ENCODE measurements at regions not wholly inside any gene's neighbourhood (a gene's known extent, or its start where the extent isn't known, plus 50 kb on each side); places are given as distances from the start of the nearest gene placed in this dataset.

GRCh38 chr3:76943671-76944070, 96.2 kb upstream of the ROBO2 start:
- ATAC-seq (no peak), DNase-seq (ENCODE audit: extremely low read depth in 1 of 4, low spot score in 3 of 4) (no peak), FAIRE-seq (no peak)
- no peak overlapping the region for H3K4me2 ChIP-seq (ENCODE audit: insufficient read depth, low read length)
- no peaks in the 10 kb centered on the region for H3K9me3 ChIP-seq (replicated peaks; ENCODE audit: control insufficient read depth, insufficient read depth, low read depth, low read length)
- no peaks in the 10 kb centered on the region for H3K9me1 ChIP-seq (ENCODE audit: control insufficient read depth, insufficient read depth, low read length)
- no peaks in the 10 kb centered on the region for H3K36me3 ChIP-seq (ENCODE audit: control insufficient read depth, insufficient read depth, low read length)
- CTCF ChIA-PET (ENCODE audit: low intra/inter-chr PET ratio) = no interaction called here
- TF ChIP-seq XRCC3 (IDR thresholded peaks at IDR 0.05) = no peak
- TF ChIP-seq ARHGAP35 (IDR thresholded peaks at IDR 0.05; ENCODE audit: partially characterized antibody) = no peak
- H3K9ac ChIP-seq (ENCODE audit: insufficient read depth in 1 of 2, low read depth in 2 of 2, low read length in 2 of 2) = no peak overlapping the region
- no peaks in the 10 kb centered on the region for H4K20me1 ChIP-seq (replicated peaks; ENCODE audit: control insufficient read depth, insufficient read depth, low read length)
- 13% methylated on average over 2 of the region's 3 CpGs for WGBS (ENCODE audit: insufficient coverage, low coverage, missing lambda C conversion rate)
- intact Hi-C loops (cut with micrococcal nuclease) (no loop called here), in situ Hi-C loops (cut with MboI) (no loop called here)
- H3K27ac ChIP-seq (ENCODE audit: extremely low read depth, low read depth, low read length) = no peak overlapping the region
- BruUV-seq (replicated peaks) = no TSS peak
- H3K4me1 ChIP-seq (replicated peaks in 1 of 2; ENCODE audit: control insufficient read depth in 2 of 2, insufficient read depth in 2 of 2, low read length in 2 of 2) = no peaks in the 10 kb centered on the region
- no peak overlapping the region for H3K4me3 ChIP-seq
- no peak overlapping the region for H2AFZ ChIP-seq (ENCODE audit: low read depth, low read length)
- POLR2A ChIA-PET = no interaction called here
- H3K27me3 ChIP-seq (ENCODE audit: control insufficient read depth in 2 of 2, insufficient read depth in 2 of 2, low read length in 2 of 2) = no peaks in the 10 kb centered on the region
- no peaks in the 10 kb centered on the region for H3K79me2 ChIP-seq (ENCODE audit: control insufficient read depth, insufficient read depth, low read length)

- no peak for FAIRE-seq
- POLR2A ChIA-PET = no interaction called here
- no TSS peak for BruUV-seq (replicated peaks)
- TF ChIP-seq, protein P1, sequence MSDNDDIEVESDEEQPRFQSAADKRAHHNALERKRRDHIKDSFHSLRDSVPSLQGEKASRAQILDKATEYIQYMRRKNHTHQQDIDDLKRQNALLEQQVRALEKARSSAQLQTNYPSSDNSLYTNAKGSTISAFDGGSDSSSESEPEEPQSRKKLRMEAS (CRISPR knock-in tag; IDR thresholded peaks at IDR 0.05) = no peak
- TF ChIP-seq ZNF699 (CRISPR knock-in tag; IDR thresholded peaks at IDR 0.05; ENCODE audit: insufficient replicate concordance) (no peak), SNAPC5 (CRISPR knock-in tag; IDR thresholded peaks at IDR 0.05) (no peak), CBX5 (IDR thresholded peaks at IDR 0.05; ENCODE audit: borderline replicate concordance, low read depth) (no peak), PCBP2 (IDR thresholded peaks at IDR 0.05; ENCODE audit: low read depth, low read length, poor library complexity, severe bottlenecking) (no peak), NR1H2 (CRISPR knock-in tag; IDR thresholded peaks at IDR 0.05) (no peak), HNRNPL (IDR thresholded peaks at IDR 0.05; ENCODE audit: low read depth, low read length) (no peak), TFE3 (CRISPR knock-in tag; IDR thresholded peaks at IDR 0.05) (no peak)
- CTCF ChIA-PET (ENCODE audit: low intra/inter-chr PET ratio) = no interaction called here
- H3K79me2 ChIP-seq (ENCODE audit: control insufficient read depth, insufficient read depth, low read length) = no peaks in the 10 kb centered on the region
- intact Hi-C loops (cut with micrococcal nuclease) (no loop called here), in situ Hi-C loops (cut with MboI) (no loop called here)
- no peak overlapping the region for H3K4me3 ChIP-seq
- H3K27ac ChIP-seq (ENCODE audit: extremely low read depth, low read depth, low read length) = no peak overlapping the region
- H2AFZ ChIP-seq (ENCODE audit: low read depth, low read length) = no peak overlapping the region
- ATAC-seq = no peak
- H3K9ac ChIP-seq (ENCODE audit: insufficient read depth in 1 of 2, low read depth in 2 of 2, low read length in 2 of 2) = no peak overlapping the region
- no peak for DNase-seq (ENCODE audit: extremely low read depth in 1 of 4, low spot score in 3 of 4)
- no peaks in the 10 kb centered on the region for H4K20me1 ChIP-seq (replicated peaks; ENCODE audit: control insufficient read depth, insufficient read depth, low read length)
- no peaks in the 10 kb centered on the region for H3K9me3 ChIP-seq (replicated peaks; ENCODE audit: control insufficient read depth, insufficient read depth, low read depth, low read length)
- no peak overlapping the region for H3K4me2 ChIP-seq (ENCODE audit: insufficient read depth, low read length)
- H3K36me3 ChIP-seq (ENCODE audit: control insufficient read depth, insufficient read depth, low read length) = no peaks in the 10 kb centered on the region
- no peaks in the 10 kb centered on the region for H3K27me3 ChIP-seq (ENCODE audit: control insufficient read depth in 2 of 2, insufficient read depth in 2 of 2, low read length in 2 of 2)
- H3K4me1 ChIP-seq (replicated peaks in 1 of 2; ENCODE audit: control insufficient read depth in 2 of 2, insufficient read depth in 2 of 2, low read length in 2 of 2) = no peaks in the 10 kb centered on the region
- 0% methylated on average over 2 of the region's 3 CpGs for WGBS (ENCODE audit: insufficient coverage, low coverage, missing lambda C conversion rate)
- H3K9me1 ChIP-seq (ENCODE audit: control insufficient read depth, insufficient read depth, low read length) = no peaks in the 10 kb centered on the region
Observed at GRCh38 chr3:76949033-76949432, 90.9 kb upstream of the ROBO2 start.

Data from K562 (cell line).